GM10266 (cell line): ENCODE measurements at regions not wholly inside any gene's neighbourhood (a gene's known extent, or its start where the extent isn't known, plus 50 kb on each side); places are given as distances from the start of the nearest gene placed in this dataset.

Experiments
- DNase-seq: peaks from one replicate; pipeline ENCODE4 v3.0.0; 2012; ENCODE audit errors: extremely low spot score
- TF ChIP-seq, protein P1 (sequence below): IDR thresholded peaks from 2 replicates; pipeline ENCODE4 v1.5.1; 2012; ENCODE audit warnings: mild to moderate bottlenecking, low read depth; ENCODE audit not compliant: control insufficient read depth, insufficient read depth; ENCODE audit errors: missing control alignments

DNA sequence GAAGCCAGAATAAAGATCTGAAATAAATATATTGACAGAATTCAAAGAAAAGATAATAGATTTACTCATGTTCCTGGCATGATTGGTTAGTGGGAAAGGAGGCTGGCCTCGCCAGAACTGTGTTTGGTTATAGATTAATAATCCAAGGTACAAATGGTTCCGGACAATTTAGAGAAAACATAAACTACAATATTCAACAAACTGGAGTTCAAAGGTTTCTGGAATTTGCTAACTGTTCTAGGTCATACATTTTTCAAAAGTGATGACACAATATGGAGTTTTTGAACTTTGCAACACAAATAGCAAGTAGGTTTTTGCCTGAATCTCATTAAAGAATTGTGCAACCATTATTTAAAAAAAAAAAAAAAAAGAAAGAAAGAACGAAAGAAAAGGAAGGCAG is 251.7 kb upstream of the SALL1 start:
- TF ChIP-seq, protein P1, sequence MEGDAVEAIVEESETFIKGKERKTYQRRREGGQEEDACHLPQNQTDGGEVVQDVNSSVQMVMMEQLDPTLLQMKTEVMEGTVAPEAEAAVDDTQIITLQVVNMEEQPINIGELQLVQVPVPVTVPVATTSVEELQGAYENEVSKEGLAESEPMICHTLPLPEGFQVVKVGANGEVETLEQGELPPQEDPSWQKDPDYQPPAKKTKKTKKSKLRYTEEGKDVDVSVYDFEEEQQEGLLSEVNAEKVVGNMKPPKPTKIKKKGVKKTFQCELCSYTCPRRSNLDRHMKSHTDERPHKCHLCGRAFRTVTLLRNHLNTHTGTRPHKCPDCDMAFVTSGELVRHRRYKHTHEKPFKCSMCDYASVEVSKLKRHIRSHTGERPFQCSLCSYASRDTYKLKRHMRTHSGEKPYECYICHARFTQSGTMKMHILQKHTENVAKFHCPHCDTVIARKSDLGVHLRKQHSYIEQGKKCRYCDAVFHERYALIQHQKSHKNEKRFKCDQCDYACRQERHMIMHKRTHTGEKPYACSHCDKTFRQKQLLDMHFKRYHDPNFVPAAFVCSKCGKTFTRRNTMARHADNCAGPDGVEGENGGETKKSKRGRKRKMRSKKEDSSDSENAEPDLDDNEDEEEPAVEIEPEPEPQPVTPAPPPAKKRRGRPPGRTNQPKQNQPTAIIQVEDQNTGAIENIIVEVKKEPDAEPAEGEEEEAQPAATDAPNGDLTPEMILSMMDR, result no peak
- no peak for DNase-seq

- no peak for DNase-seq
- TF ChIP-seq, protein P1, result no peak
Observed at GRCh38 chr16:51402298-51402697, 251.2 kb upstream of the SALL1 start.

DNA sequence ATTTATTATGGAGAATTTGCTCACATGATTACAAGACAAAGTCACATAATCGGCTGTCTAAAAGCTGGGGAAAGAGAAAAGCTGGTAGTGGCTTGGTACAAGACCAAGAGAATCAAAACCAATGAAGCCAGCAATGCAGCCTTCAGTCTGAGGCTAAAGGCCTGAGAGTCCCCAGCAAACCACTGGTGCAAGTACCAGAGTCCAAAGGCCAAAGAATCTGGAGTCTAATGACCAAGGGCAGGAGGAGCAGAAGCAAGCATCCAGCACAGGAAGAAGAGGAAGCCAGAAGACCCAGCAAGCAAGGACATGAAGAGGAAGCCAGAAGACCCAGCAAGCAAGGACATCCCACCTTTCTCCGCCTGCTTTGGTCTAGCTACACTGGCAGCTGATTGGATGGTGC is 250.6 kb upstream of the SALL1 start:
- no peak for DNase-seq
- TF ChIP-seq, protein P1, result no peak

GRCh38 chr16:51399908-51400670 is 249.0 kb upstream of the SALL1 start:
- TF ChIP-seq, protein P1, result no peak
- no peak for DNase-seq

DNA sequence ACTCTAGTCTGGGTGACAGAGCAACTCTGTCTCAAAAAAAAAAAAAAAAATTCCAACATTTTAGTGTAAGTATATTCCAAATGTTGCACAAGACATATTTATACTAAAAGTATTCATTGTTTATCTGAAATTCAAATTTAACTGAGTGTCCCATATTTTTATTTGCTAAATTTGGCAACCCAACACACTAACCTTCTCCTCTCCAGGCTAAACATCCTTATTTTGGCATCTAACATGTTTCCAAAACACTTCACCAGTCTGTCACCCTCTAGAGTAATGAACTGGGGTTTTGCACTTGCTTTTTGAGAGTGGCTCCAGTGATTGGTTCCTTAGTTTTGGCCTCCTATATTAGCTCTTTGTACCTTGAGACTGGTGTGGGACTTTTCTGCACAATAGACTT is 243.4 kb upstream of the SALL1 start:
- TF ChIP-seq, protein P1, result no peak
- DNase-seq, result no peak

GRCh38 chr16:51393381-51394005 is 242.4 kb upstream of the SALL1 start:
- no peak for DNase-seq

More at GRCh38 chr16:51393381-51394005, 242.4 kb upstream of the SALL1 start:
- TF ChIP-seq, protein P1, result no peak
